ENCODE measurements at regions not wholly inside any gene's neighbourhood (a gene's known extent, or its start where the extent isn't known, plus 50 kb on each side); places are given as distances from the start of the nearest gene placed in this dataset.

DNA sequence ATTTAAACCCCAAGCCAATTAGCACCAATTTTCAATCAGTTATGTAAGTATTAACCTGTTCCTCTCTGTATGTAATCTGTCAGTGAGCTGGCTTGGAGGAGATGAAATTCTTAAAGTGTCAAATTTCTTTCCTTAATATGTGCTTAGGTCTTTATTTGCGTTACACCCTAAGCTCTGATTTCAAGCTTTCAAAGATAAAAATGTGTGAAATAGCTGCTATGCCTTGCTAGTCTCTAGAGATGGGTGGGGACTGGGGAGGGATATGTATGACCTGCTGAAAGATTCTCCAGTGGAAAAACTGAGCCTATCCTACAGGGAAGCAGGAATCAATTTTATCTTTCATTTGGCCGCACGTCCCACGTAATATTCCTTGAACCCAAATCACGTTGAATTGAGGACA, 264.5 kb downstream of the RND3 start:
- TF ChIP-seq CTCF (conservative IDR thresholded peaks at IDR 0.05 in 1 of 2, IDR thresholded peaks at IDR 0.05 in 1 of 2; ENCODE audit: extremely low read depth in 1 of 2, insufficient read depth in 1 of 2, low read depth in 1 of 2, low read length in 2 of 2) (no peak), EZH2 (IDR thresholded peaks at IDR 0.05; ENCODE audit: borderline replicate concordance, low read length) (no peak)
